NCI-H146 treated with DMSO at 0.1 percent for 48 hours (cell line): ENCODE measurements at regions not wholly inside any gene's neighbourhood (a gene's known extent, or its start where the extent isn't known, plus 50 kb on each side); places are given as distances from the start of the nearest gene placed in this dataset.
"Not testable (repeated sequence)": the region's sequence is repeated elsewhere in the genome, so short reads cannot be mapped to it uniquely, and the experiment has no call there.

Experiments used
- DNase-seq: peaks from one replicate; lab custom pipeline; 2025; ENCODE audit not compliant: unreplicated experiment; lab: John Stamatoyannopoulos, UW

GRCh38 chr4:34964613-34965012 lies 1279.7 kb downstream of the ARAP2 start:
- DNase-seq = peak; percentile 24

GRCh38 chr4:34972189-34972588 lies 1272.1 kb downstream of the ARAP2 start:
- no peak for DNase-seq

- DNase-seq = no peak
These were observed 1270.5 kb downstream of the ARAP2 start for GRCh38 chr4:34973650-34974312.

GRCh38 chr4:34974313-34974680 lies 1270.0 kb downstream of the ARAP2 start:
- no peak for DNase-seq

- DNase-seq = not testable (repeated sequence)
These were observed 1223.1 kb downstream of the ARAP2 start for GRCh38 chr4:35021222-35021621.

- no peak for DNase-seq
These were observed 1219.0 kb downstream of the ARAP2 start for GRCh38 chr4:35025152-35025834.

GRCh38 chr4:35038079-35038805 lies 1206.1 kb downstream of the ARAP2 start:
- no peak for DNase-seq

GRCh38 chr4:35038845-35039244 lies 1205.5 kb downstream of the ARAP2 start:
- no peak for DNase-seq

GRCh38 chr4:35052546-35052945 lies 1191.8 kb downstream of the ARAP2 start:
- DNase-seq = no peak

GRCh38 chr4:35063031-35063570 lies 1181.2 kb downstream of the ARAP2 start:
- no peak for DNase-seq

GRCh38 chr4:35066406-35066805 lies 1177.9 kb downstream of the ARAP2 start:
- DNase-seq = no peak

- no peak for DNase-seq
These were observed 1163.5 kb downstream of the ARAP2 start for GRCh38 chr4:35080799-35081198.

- DNase-seq = peak; percentile 78
These were observed 1157.1 kb downstream of the ARAP2 start for GRCh38 chr4:35087218-35087617.

GRCh38 chr4:35100932-35101331 lies 1143.4 kb downstream of the ARAP2 start:
- DNase-seq = no peak

GRCh38 chr4:35102066-35102465 lies 1142.2 kb downstream of the ARAP2 start:
- DNase-seq = no peak

GRCh38 chr4:35105486-35105885 lies 1138.8 kb downstream of the ARAP2 start:
- DNase-seq = peak; percentile 56

GRCh38 chr4:35106091-35106734 lies 1138.1 kb downstream of the ARAP2 start:
- no peak for DNase-seq

GRCh38 chr4:35124106-35124505 lies 1120.2 kb downstream of the ARAP2 start:
- no peak for DNase-seq

GRCh38 chr4:35125995-35126712 lies 1118.2 kb downstream of the ARAP2 start:
- peak; percentile 36 for DNase-seq

GRCh38 chr4:35138449-35138848 lies 1105.9 kb downstream of the ARAP2 start:
- no peak for DNase-seq

- no peak for DNase-seq
These were observed 1096.6 kb downstream of the ARAP2 start for GRCh38 chr4:35147761-35148160.
